HG03039 (cell line): ENCODE measurements at regions not wholly inside any gene's neighbourhood (a gene's known extent, or its start where the extent isn't known, plus 50 kb on each side); places are given as distances from the start of the nearest gene placed in this dataset.

ENCODE experiments used
- ATAC-seq: cut with Tn5 transposase; IDR thresholded peaks from one replicate; pipeline ENCODE4 v1.9.1; 2021; ENCODE audit warnings: mild to moderate bottlenecking, moderate library complexity; ENCODE audit not compliant: unreplicated experiment

DNA sequence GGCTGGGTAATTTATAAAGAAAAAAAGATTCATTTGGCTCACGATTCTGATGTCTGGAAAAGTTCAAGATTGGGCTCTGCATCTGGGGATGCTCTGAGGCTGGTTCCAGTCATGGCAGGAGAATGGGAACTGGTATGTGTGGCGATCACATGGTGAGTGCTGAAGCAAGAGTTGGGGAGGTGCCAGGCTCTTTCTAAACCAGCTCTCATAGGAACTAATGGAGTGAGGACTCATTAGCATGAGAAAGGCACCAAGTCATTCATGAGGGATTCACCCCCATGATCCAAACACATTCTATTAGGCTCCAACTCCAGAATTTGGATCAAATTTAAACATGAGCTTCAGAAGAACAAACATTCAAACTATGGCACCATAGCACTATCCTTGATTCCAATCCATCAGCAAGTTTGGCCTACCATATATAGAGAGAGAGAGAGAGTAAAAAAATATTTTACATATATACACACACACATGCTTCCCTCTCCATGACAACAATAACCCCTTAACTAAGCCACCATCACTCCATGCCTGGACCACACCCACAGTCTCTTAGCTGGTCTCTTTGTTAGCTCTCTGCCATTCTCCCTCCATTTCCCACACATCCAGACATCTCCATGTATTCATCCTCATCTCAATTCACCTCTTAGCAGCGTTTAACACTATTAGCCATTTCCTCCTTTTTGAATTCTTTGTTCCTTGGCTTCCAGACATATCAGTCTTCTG, 57.9 kb downstream of the NPY start:
- ATAC-seq, result no peak

DNA sequence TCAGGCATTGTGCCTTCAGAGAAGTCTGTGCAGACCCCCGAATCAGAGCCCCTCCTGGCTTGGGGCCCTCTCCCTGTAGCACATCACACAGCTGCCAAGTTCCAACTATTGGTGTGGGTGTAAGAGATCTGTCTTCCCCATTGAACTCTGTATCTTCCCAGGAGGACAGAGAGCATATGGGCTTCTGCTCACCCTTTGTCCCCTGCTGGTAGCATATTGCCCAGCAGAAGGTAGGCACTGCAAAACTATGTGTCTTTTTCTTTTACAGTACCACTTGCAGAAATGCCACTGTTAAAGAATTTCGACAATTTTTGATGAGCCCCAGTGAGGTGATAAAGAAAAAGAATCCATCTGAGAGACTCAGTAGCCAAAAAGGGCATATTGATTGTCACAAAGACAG, 59.6 kb downstream of the NPY start:
- no peak for ATAC-seq

DNA sequence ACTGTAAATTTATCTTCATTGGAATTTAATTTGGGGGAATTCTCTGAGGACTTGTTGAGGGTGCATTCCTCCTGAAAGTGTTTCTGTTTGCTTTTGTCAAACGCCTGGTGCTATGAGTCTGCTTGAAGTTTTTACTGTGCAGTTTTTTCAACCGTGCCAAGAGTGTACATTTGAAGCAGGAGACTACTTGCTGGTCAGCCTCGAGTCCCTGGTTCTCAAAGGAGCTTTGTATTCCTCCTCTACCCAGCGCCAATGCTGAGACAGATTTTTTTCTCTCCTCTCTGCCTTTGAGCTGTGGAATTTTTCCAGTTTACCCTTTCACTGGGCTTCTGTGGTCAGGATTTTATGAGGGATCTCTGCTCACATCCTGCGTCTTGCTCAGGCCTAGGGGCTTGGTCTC, 62.1 kb downstream of the NPY start:
- ATAC-seq, result no peak

DNA sequence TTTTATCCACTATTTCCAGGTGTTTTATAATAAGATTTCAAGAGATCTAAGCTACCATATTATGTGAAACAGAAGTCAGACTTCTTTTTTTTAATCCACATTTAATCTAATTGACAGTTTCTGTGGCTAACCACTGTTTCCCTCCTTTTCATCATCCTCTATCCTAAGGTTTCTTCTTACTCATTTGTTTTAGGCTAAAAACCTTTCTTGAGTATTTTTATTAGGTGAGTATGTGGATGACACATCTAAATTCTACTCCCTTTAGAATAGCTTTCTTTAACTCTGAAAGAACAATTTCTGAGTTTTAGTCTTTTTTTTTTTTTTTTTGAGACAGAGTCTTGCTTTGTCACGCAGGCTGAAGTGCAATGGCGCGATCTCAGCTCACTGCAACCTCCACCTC, 62.7 kb downstream of the NPY start:
- ATAC-seq, result no peak

DNA sequence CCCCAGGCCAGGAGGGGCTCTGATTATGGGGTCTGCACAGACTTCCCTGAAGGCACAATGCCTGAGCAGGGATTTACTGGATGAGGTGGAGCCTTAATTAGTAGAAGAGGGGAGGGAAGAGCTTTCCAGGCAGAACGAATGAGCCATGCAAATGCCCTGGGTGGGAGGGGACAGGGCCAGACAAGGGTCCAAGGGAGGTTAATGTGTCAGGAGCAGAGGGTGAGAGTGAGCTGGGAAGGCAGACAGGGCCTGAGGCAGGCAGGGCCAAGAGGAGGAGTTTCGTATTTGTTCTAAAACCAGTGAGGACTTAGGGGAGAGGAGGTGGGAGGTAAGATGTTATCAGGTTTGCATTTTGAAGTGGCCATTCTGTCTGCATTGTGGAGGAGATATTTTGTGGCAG, 65.3 kb downstream of the NPY start:
- no peak for ATAC-seq

GRCh38 chr7:24354456-24354855, 70.5 kb downstream of the NPY start:
- ATAC-seq, result no peak

DNA sequence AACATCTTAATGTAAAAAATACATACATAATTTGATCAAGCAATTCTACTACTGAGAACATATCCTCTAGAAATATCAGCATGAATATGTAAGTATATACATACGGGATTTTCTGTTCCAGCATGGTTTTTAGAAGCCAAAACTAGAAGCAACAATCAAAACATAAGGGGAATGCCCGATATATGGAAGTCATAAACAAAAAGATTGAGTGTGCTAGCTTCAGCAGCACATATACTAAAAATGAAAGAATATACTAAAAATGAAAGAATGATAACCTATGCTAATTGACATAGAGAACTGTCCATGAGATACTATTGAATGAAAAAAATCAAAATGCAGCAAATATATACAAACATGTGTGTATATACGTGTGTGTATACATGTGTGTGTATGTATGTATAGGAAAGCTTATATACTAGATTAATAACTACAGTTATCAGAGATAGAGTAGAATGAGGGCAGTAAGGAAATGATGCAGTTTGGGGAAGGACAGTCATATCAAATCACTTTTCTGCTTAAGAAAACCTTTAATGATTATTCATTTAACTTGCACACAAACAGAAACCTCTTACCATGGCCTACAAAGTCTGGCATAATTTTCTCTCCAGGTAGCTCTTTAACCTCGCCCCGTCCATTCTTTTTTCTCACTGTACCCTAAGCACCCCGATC, 72.9 kb downstream of the NPY start:
- ATAC-seq, result no peak

- ATAC-seq, result no peak
These were observed 77.0 kb downstream of the NPY start for GRCh38 chr7:24361001-24361400.

DNA sequence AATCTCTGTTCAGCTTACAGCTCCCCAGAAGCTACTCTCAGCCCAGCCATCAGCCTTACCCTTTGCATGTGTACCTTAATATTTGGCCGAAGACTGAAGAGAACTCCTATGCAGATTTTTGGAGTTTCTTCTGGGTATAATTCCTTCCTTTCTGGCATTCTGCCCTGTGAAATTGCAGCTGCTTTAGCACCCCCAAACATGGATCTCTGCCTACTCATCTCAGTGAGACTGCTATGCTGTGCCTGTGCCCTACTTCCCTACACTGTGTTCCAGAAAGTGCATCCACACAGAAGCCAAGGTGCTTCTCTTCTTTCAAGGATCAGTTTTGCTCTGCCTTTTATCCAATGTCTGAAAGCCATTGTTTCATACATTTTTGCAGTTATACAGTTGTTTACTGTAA, 81.6 kb downstream of the NPY start:
- ATAC-seq, result no peak

- ATAC-seq, result no peak
These were observed 82.9 kb downstream of the NPY start for GRCh38 chr7:24366876-24367275.

GRCh38 chr7:24368161-24368560, 84.2 kb downstream of the NPY start:
- no peak for ATAC-seq

DNA sequence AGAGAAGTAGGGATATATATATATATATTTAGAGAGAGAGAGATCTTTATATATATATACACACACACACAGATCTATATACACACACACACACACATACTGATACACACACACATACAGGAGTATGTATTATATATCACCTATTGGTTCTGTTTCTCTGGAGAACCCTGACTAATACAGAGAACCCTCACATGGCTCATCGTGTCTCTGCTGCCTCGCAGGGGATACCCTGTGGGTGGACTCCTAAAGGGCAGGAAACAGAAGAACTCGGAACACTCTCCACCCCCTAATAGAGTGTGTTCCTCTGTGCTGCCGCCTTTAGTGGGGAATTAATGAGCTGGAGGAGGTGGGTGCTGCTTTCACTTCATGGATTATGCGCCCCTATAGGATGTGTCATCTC, 86.6 kb downstream of the NPY start:
- ATAC-seq, result no peak

GRCh38 chr7:24372961-24373955, 89.3 kb downstream of the NPY start:
- no peak for ATAC-seq

DNA sequence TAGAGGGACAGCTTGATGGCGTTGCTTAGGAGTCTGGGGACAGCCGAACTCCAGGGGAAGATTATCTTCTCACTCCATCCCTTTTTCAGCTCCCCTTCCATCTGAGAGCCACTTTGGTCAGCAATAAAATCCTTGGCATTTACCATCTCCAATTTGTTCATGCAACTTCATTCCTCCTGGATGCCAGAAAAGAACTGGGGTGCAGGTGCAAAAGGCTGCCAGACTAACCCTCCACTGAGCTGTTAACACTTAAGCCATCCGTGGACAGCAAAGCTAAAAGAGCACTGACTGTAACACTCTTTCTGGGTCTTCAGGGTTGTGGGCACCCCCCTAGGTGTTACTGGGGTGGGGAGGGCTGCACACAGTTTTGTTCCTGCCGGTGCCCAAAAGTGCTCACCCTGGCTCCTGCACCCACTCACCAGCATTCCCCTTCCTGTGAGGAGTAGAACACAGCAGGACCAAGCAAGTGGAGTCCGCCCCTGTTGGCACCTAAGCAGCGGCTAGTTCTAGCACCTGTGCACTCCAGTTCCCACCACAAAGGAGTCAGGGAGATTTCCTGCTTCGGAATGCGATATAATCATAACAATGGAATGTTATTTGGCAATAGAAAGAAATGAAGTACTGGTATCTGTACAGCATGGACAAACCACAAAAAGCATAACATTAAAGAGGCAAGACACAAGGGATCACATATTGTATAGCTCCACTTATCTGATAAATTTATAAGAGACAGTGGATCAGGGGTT, 95.1 kb downstream of the NPY start:
- ATAC-seq, result no peak

GRCh38 chr7:24381894-24382505, 98.0 kb downstream of the NPY start:
- ATAC-seq, result peak; percentile 54

GRCh38 chr7:24383055-24383454, 99.1 kb downstream of the NPY start:
- no peak for ATAC-seq

DNA sequence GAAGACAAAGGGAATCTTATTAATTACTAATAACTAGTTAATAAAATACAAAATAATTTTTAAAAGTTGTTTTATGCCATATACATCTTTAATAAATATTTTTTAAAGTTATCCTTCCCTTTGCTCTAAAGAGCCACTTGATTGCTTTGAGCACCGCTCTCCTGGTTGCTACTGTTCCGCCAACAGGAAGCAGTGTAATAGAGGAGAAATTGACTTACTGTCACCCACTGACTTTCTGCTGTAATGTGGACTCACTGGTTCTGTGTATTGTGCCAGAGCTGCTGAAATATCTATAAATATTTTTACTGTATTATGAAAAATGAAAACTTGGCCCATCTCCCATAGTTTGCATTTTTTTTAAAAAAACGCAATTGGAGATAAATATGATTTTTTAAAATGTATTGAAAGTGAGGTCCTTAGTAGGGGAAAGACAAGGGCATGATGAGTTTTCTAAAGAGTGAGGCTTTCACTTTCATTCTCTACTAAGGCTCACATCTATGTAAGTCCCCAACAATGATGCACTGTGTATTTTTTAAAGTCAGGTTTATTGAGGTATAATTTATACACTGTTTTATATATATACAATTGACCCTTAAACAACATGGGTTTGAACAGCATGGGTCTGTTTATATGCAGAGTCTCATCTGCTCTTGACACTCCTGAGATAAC, 100.5 kb downstream of the NPY start:
- no peak for ATAC-seq

- ATAC-seq, result no peak
These were observed 104.2 kb downstream of the NPY start for GRCh38 chr7:24388212-24388611.

- ATAC-seq, result no peak
These were observed 106.6 kb downstream of the NPY start for GRCh38 chr7:24390376-24391157.
